Caco-2 (cell line): ENCODE measurements at regions not wholly inside any gene's neighbourhood (a gene's known extent, or its start where the extent isn't known, plus 50 kb on each side); places are given as distances from the start of the nearest gene placed in this dataset.

Experiments
- BruUV-seq: library from RNA; stranded (reverse); fragments of 400-500 nt; replicated peaks from 2 replicates; lab custom pipeline; 2021; lab: Mats Ljungman, UMichigan
- CTCF ChIA-PET: fragments of 300-600 bp; sonication (Branson Sonifier 250); formaldehyde crosslinking; loops from one replicate; lab custom pipeline; 2022; ENCODE audit warnings: antibody characterized with exemption; lab: Charles Lee
- POLR2A ChIA-PET: fragments of 300-600 bp; sonication (Branson Sonifier 250); formaldehyde crosslinking; loops from one replicate; lab custom pipeline; 2022; ENCODE audit warnings: antibody characterized with exemption; lab: Charles Lee
- DNase-seq, 2 experiments: peaks; one replicate each; pipeline versions ENCODE4 v3.0.0 to v3.0.0-alpha.2; 2020 to 2022
- H3K27me3 ChIP-seq: replicated peaks from 2 replicates; pipeline ENCODE4 v1.6.0; 2011; ENCODE audit warnings: low read length; ENCODE audit not compliant: control insufficient read depth, insufficient read depth
- H3K36me3 ChIP-seq: 2 replicates; pipeline ENCODE4 v1.5.1; 2011; ENCODE audit warnings: low read length; ENCODE audit not compliant: control insufficient read depth, insufficient read depth
- H3K4me1 ChIP-seq: fragments of 250-450 bp; sonication (Bioruptor Pico); 2 replicates; pipeline ENCODE4 v1.5.1; 2020; ENCODE audit warnings: mild to moderate bottlenecking
- H3K4me3 ChIP-seq: 2 replicates; pipeline ENCODE4 v1.5.1; 2011; ENCODE audit warnings: low read depth, mild to moderate bottlenecking, control low read depth, low read length
- H3K9me3 ChIP-seq: fragments of 250-450 bp; sonication (Bioruptor Pico); 2 replicates; pipeline ENCODE4 v1.5.1; 2020; ENCODE audit warnings: mild to moderate bottlenecking, moderate library complexity
- H3K27ac Mint-ChIP-seq: one replicate; pipeline ENCODE4 v1.8.0; 2022; ENCODE audit warnings: mixed read lengths; ENCODE audit not compliant: unreplicated experiment
- H3K27me3 Mint-ChIP-seq: one replicate; pipeline ENCODE4 v1.8.0; 2022; ENCODE audit warnings: mixed read lengths; ENCODE audit not compliant: insufficient read depth, unreplicated experiment
- H3K36me3 Mint-ChIP-seq: one replicate; pipeline ENCODE4 v1.8.0; 2022; ENCODE audit warnings: mild to moderate bottlenecking, mixed read lengths; ENCODE audit not compliant: insufficient read depth, unreplicated experiment
- H3K4me1 Mint-ChIP-seq: one replicate; pipeline ENCODE4 v1.8.0; 2022; ENCODE audit warnings: low read depth, mixed read lengths; ENCODE audit not compliant: unreplicated experiment
- H3K4me3 Mint-ChIP-seq: one replicate; pipeline ENCODE4 v1.8.0; 2022; ENCODE audit warnings: mild to moderate bottlenecking, moderate library complexity, mixed read lengths; ENCODE audit not compliant: unreplicated experiment
- H3K9me3 Mint-ChIP-seq: one replicate; pipeline ENCODE4 v1.8.0; 2022; ENCODE audit warnings: mixed read lengths; ENCODE audit not compliant: unreplicated experiment
- CTCF ChIP-seq, 2 experiments: fragments of 200-600 bp in 1 of 2; IDR thresholded peaks; 1 replicate in 1 of 2; 2 replicates in 1 of 2; pipeline versions ENCODE4 v1.5.1 to v1.8.0; 2011 to 2022; ENCODE audit warnings: antibody characterized with exemption in 1 of 2, control low read depth in 1 of 2, inconsistent platforms in 1 of 2, low read depth in 1 of 2, low read length in 1 of 2, mild to moderate bottlenecking in 1 of 2, moderate library complexity in 1 of 2; ENCODE audit not compliant: insufficient read depth in 1 of 2, severe bottlenecking in 1 of 2, unreplicated experiment in 1 of 2
- intact Hi-C: fragments of 100-400 bp; cut with micrococcal nuclease; formaldehyde crosslinking; loops from one replicate; pipeline ENCODE4 v1.10.0; 2022; ENCODE audit not compliant: unreplicated experiment

GRCh38 chr18:72013427-72013850 lies 530.7 kb downstream of the CBLN2 start:
- Mint-ChIP-seq H3K9me3 (no peaks in the 10 kb centered on the region), H3K4me3 (no peak overlapping the region), H3K36me3 (no peaks in the 10 kb centered on the region), H3K27ac (no peak overlapping the region), H3K4me1 (no peaks in the 10 kb centered on the region), H3K27me3 (no peaks in the 10 kb centered on the region)
- ChIA-PET POLR2A (no interaction called here), CTCF (no interaction called here)
- no peaks in the 10 kb centered on the region for H3K36me3 ChIP-seq
- no peak for DNase-seq
- intact Hi-C loops: no loop called here
- no peaks in the 10 kb centered on the region for H3K27me3 ChIP-seq
- no peak for TF ChIP-seq CTCF (IDR thresholded peaks at IDR 0.05; ENCODE audit: insufficient read depth in 1 of 2, low read depth in 1 of 2, low read length in 1 of 2, severe bottlenecking in 1 of 2, unreplicated experiment in 1 of 2)
- H3K4me3 ChIP-seq: no peak overlapping the region
- H3K9me3 ChIP-seq: no peaks in the 10 kb centered on the region
- BruUV-seq: no TSS peak
- H3K4me1 ChIP-seq: no peaks in the 10 kb centered on the region

GRCh38 chr18:71998547-71999097 lies 545.5 kb downstream of the CBLN2 start:
- no peaks in the 10 kb centered on the region for H3K4me1 ChIP-seq
- H3K4me3 ChIP-seq: no peak overlapping the region
- Mint-ChIP-seq H3K4me1 (no peaks in the 10 kb centered on the region), H3K27me3 (no peaks in the 10 kb centered on the region), H3K9me3 (no peaks in the 10 kb centered on the region), H3K4me3 (no peak overlapping the region), H3K36me3 (no peaks in the 10 kb centered on the region), H3K27ac (no peak overlapping the region)
- ChIA-PET POLR2A (no interaction called here), CTCF (no interaction called here)
- no TSS peak for BruUV-seq
- intact Hi-C loops: no loop called here
- no peaks in the 10 kb centered on the region for H3K36me3 ChIP-seq
- no peaks in the 10 kb centered on the region for H3K27me3 ChIP-seq
- no peak for DNase-seq
- TF ChIP-seq CTCF (IDR thresholded peaks at IDR 0.05; ENCODE audit: insufficient read depth in 1 of 2, low read depth in 1 of 2, low read length in 1 of 2, severe bottlenecking in 1 of 2, unreplicated experiment in 1 of 2): no peak
- no peaks in the 10 kb centered on the region for H3K9me3 ChIP-seq

GRCh38 chr18:71995904-71996465 lies 548.2 kb downstream of the CBLN2 start:
- Histone ChIP-seq H3K36me3 (no peaks in the 10 kb centered on the region), H3K4me3 (no peak overlapping the region), H3K27me3 (no peaks in the 10 kb centered on the region), H3K4me1 (no peaks in the 10 kb centered on the region), H3K9me3 (no peaks in the 10 kb centered on the region)
- CTCF ChIA-PET: no interaction called here
- Mint-ChIP-seq H3K27ac (no peak overlapping the region), H3K9me3 (no peaks in the 10 kb centered on the region), H3K36me3 (no peaks in the 10 kb centered on the region), H3K4me1 (no peaks in the 10 kb centered on the region), H3K4me3 (no peak overlapping the region), H3K27me3 (no peaks in the 10 kb centered on the region)
- BruUV-seq: no TSS peak
- no peak for TF ChIP-seq CTCF (IDR thresholded peaks at IDR 0.05; ENCODE audit: insufficient read depth in 1 of 2, low read depth in 1 of 2, low read length in 1 of 2, severe bottlenecking in 1 of 2, unreplicated experiment in 1 of 2)
- no peak for DNase-seq
- intact Hi-C loops: no loop called here
- POLR2A ChIA-PET: no interaction called here
